SK-N-SH (cell line): ENCODE measurements at regions not wholly inside any gene's neighbourhood (a gene's known extent, or its start where the extent isn't known, plus 50 kb on each side); places are given as distances from the start of the nearest gene placed in this dataset.

Experiments
- CTCF ChIA-PET: fragments of 300-600, 350-600 bp; formaldehyde crosslinking; extraction: SDS; loops from one replicate; lab custom pipeline; 2021; lab: Yijun Ruan, JAX
- POLR2A ChIA-PET: fragments of 350-600 bp; sonication (Branson Sonifier 250); formaldehyde crosslinking; extraction: SDS; loops from one replicate; lab custom pipeline; 2020; ENCODE audit warnings: antibody characterized with exemption, inconsistent platforms; lab: Yijun Ruan, JAX
- DNase-seq: peaks from one replicate; pipeline ENCODE4 v3.0.0; 2012
- H2AFZ ChIP-seq: fragments of 200-600 bp; sonication (generic); 2 replicates; pipeline ENCODE4 v1.8.1; 2016; ENCODE audit warnings: antibody characterized with exemption, mild to moderate bottlenecking, low read depth
- H3F3A ChIP-seq: fragments of 200-600 bp; sonication (generic); replicated peaks from 2 replicates; pipeline ENCODE3; 2016; ENCODE audit warnings: antibody characterized with exemption, mild to moderate bottlenecking; ENCODE audit not compliant: insufficient read depth
- H3K27ac ChIP-seq, 2 experiments: fragments of 200-500 bp in 1 of 2; fragments of 200-600 bp in 1 of 2; sonication (Bioruptor generic) in 1 of 2; sonication (generic), shearing (Covaris generic) in 1 of 2; 2 replicates each; pipeline versions ENCODE4 v1.5.1 to v1.6.1; 2014 to 2016; ENCODE audit warnings: low read depth in 2 of 2, inconsistent platforms in 1 of 2, low read length in 1 of 2, mild to moderate bottlenecking in 1 of 2, mixed read lengths in 1 of 2
- H3K27me3 ChIP-seq: fragments of 200-600 bp; sonication (generic), shearing (Covaris generic); 2 replicates; pipeline ENCODE4 v1.6.1; 2016; ENCODE audit warnings: mixed run types; ENCODE audit not compliant: insufficient read depth
- H3K36me3 ChIP-seq, 2 experiments: fragments of 200-500 bp in 1 of 2; fragments of 200-600 bp in 1 of 2; sonication (Bioruptor generic) in 1 of 2; sonication (generic) in 1 of 2; replicated peaks in 1 of 2; 2 replicates each; pipeline versions ENCODE3 to v1.5.1; 2014 to 2016; ENCODE audit warnings: low read length in 1 of 2, mild to moderate bottlenecking in 1 of 2; ENCODE audit not compliant: insufficient read depth in 2 of 2, control insufficient read depth in 1 of 2
- H3K4me1 ChIP-seq, 2 experiments: fragments of 200-500 bp in 1 of 2; fragments of 200-600 bp in 1 of 2; sonication (Bioruptor generic) in 1 of 2; sonication (generic), shearing (Covaris generic) in 1 of 2; 2 replicates each; pipeline versions ENCODE4 v1.5.1 to v1.6.1; 2014 to 2016; ENCODE audit warnings: low read depth in 1 of 2, low read length in 1 of 2, mixed run types in 1 of 2; ENCODE audit not compliant: insufficient read depth in 2 of 2, control insufficient read depth in 1 of 2
- H3K4me2 ChIP-seq: fragments of 200-600 bp; sonication (generic), shearing (Covaris generic); 2 replicates; pipeline ENCODE4 v1.6.1; 2017; ENCODE audit warnings: mixed run types
- H3K4me3 ChIP-seq, 2 experiments: fragments of 200-500 bp in 1 of 2; fragments of 200-600 bp in 1 of 2; sonication (Bioruptor generic) in 1 of 2; sonication (generic), shearing (Covaris generic) in 1 of 2; 2 replicates each; pipeline versions ENCODE4 v1.5.1 to v1.8.1; 2014 to 2016; ENCODE audit warnings: low read depth in 2 of 2, inconsistent platforms in 1 of 2, low read length in 1 of 2, mild to moderate bottlenecking in 1 of 2, mixed read lengths in 1 of 2, moderate library complexity in 1 of 2
- H3K79me2 ChIP-seq: fragments of 200-600 bp; sonication (generic); 2 replicates; pipeline ENCODE4 v1.8.1; 2017; ENCODE audit warnings: mild to moderate bottlenecking; ENCODE audit not compliant: insufficient read depth
- H3K9ac ChIP-seq: fragments of 200-600 bp; sonication (generic); 2 replicates; pipeline ENCODE4 v1.6.1; 2017; ENCODE audit warnings: mixed run types
- H3K9me2 ChIP-seq: fragments of 200-600 bp; sonication (generic); 2 replicates; pipeline ENCODE4 v1.6.1; 2017; ENCODE audit warnings: mixed run types
- H3K9me3 ChIP-seq: fragments of 200-600 bp; sonication (generic); 2 replicates; pipeline ENCODE4 v1.6.1; 2017; ENCODE audit warnings: mixed run types, mild to moderate bottlenecking, moderate library complexity
- H4K20me1 ChIP-seq: fragments of 200-600 bp; sonication (generic); 2 replicates; pipeline ENCODE4 v1.6.1; 2017; ENCODE audit warnings: mild to moderate bottlenecking, mixed run types; ENCODE audit not compliant: insufficient read depth
- ELF1 ChIP-seq: IDR thresholded peaks from 2 replicates; pipeline ENCODE4 v1.4.0; 2012
- FOSL2 ChIP-seq: IDR thresholded peaks from 2 replicates; pipeline ENCODE4 v1.4.0; 2012; ENCODE audit warnings: low read depth, mild to moderate bottlenecking, moderate library complexity, borderline replicate concordance
- FOXM1 ChIP-seq: IDR thresholded peaks from 2 replicates; pipeline ENCODE4 v1.4.0; 2012; ENCODE audit warnings: low read depth, mild to moderate bottlenecking
- JUND ChIP-seq: IDR thresholded peaks from 2 replicates; pipeline ENCODE4 v1.4.0; 2012
- NFIC ChIP-seq: IDR thresholded peaks from 2 replicates; pipeline ENCODE4 v1.4.0; 2012; ENCODE audit warnings: borderline replicate concordance
- NRF1 ChIP-seq: IDR thresholded peaks from 2 replicates; pipeline ENCODE4 v1.6.1; 2012; ENCODE audit warnings: low read depth, mild to moderate bottlenecking, low read length
- RXRA ChIP-seq: IDR thresholded peaks from 2 replicates; pipeline ENCODE4 v1.4.0; 2012; ENCODE audit warnings: low read depth, mild to moderate bottlenecking, borderline replicate concordance
- SIN3A ChIP-seq: IDR thresholded peaks from 2 replicates; pipeline ENCODE4 v1.6.1; 2012; ENCODE audit warnings: low read depth, mild to moderate bottlenecking, low read length, moderate library complexity, borderline replicate concordance
- TEAD4 ChIP-seq: IDR thresholded peaks from 2 replicates; pipeline ENCODE4 v1.4.0; 2012; ENCODE audit warnings: mild to moderate bottlenecking, borderline replicate concordance; ENCODE audit not compliant: insufficient read depth
- USF1 ChIP-seq: IDR thresholded peaks from 2 replicates; pipeline ENCODE4 v1.4.0; 2012; ENCODE audit warnings: low read depth, borderline replicate concordance
- YY1 ChIP-seq: IDR thresholded peaks from 2 replicates; pipeline ENCODE4 v1.4.0; 2012; ENCODE audit warnings: low read depth, mild to moderate bottlenecking
- WGBS: methylation state at CpG from one replicate; pipeline ENCODE4 v1.1.6; 2017; ENCODE audit warnings: low lambda C conversion rate; 5-methylcytosine and 5-hydroxymethylcytosine counted together
- TF ChIP-seq, protein P1 (sequence below): fragments of 150-350 bp; IDR thresholded peaks from 2 replicates; pipeline ENCODE4 v1.6.1; 2017; ENCODE audit warnings: antibody characterized with exemption, low read length, low read depth, borderline replicate concordance
- TF ChIP-seq, protein P2 (sequence below): IDR thresholded peaks from 2 replicates; pipeline ENCODE4 v1.4.0; 2012; ENCODE audit warnings: low read depth, borderline replicate concordance

GRCh38 chr1:30322859-30323257 is 400.5 kb downstream of the MATN1 start:
- H3K36me3 ChIP-seq: no peaks in the 10 kb centered on the region
- TF ChIP-seq YY1 (no peak), NFIC (no peak), FOXM1 (no peak), SIN3A (no peak), ELF1 (no peak), TEAD4 (no peak), JUND (no peak), NRF1 (no peak)
- TF ChIP-seq, protein P1, sequence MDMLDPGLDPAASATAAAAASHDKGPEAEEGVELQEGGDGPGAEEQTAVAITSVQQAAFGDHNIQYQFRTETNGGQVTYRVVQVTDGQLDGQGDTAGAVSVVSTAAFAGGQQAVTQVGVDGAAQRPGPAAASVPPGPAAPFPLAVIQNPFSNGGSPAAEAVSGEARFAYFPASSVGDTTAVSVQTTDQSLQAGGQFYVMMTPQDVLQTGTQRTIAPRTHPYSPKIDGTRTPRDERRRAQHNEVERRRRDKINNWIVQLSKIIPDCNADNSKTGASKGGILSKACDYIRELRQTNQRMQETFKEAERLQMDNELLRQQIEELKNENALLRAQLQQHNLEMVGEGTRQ: no peak
- no peak overlapping the region for H3K9ac ChIP-seq
- no peaks in the 10 kb centered on the region for H4K20me1 ChIP-seq
- H3K4me2 ChIP-seq: no peak overlapping the region
- no peaks in the 10 kb centered on the region for H3F3A ChIP-seq
- CTCF ChIA-PET: interaction anchor here (1.2 kb wide), 1 partner anchor 211 kb away, joined by 3 read pairs; no protein-coding TSS in a partner anchor
- no peak overlapping the region for H3K4me3 ChIP-seq
- WGBS: 65% methylated on average over 3 of the region's 5 CpGs
- H3K27ac ChIP-seq: no peak overlapping the region
- DNase-seq: no peak
- H3K4me1 ChIP-seq: peaks cover 0 to 35% of the 10 kb centered on the region in 2 experiments; a peak in 1 of 4 replicates
- no peaks in the 10 kb centered on the region for H3K79me2 ChIP-seq
- H2AFZ ChIP-seq: no peak overlapping the region
- POLR2A ChIA-PET: no interaction called here
- H3K27me3 ChIP-seq: no peaks in the 10 kb centered on the region
- no peaks in the 10 kb centered on the region for H3K9me2 ChIP-seq
- H3K9me3 ChIP-seq: no peaks in the 10 kb centered on the region

DNA sequence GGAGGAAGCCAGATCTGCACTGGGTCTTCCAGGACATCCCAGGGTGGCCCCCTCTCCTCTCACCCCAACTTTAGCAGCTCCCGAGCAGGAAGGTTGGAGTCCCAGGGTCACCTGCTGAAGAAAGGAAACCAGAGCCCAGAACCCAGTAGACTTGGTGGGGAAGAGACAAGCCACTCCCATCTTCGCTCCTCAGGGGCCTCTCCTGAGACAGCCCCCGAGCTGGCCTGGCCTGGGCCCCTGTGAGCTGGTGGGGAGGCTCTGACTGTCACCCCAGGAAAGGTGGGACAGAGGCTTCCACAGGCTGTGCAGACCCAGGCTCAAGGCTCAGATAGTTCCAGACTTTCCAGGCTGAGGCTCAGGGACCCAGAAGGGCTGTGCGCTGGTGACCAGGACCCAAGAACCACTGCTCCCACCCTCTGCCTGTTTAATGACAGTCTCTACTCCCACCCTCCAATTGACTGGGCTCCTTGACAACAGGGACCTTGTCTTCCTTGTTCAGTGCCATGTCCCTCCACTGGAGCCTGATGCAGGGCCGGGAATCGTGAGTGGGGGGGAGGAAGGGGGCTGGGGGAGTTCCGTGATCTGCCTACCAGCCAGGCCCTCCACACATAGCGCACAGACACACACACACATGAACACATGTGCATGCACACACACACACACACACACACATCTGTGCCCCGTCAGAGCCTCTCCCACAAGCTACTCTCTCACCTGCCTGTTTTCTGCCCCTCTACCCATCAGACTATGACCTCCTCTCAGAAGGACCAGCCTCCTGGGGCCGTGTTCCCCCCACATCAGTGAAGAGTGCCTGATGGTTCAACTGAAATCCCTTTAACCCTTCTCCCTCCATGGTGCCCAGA is 401.2 kb downstream of the MATN1 start:
- Histone ChIP-seq H3K79me2 (no peaks in the 10 kb centered on the region), H4K20me1 (no peaks in the 10 kb centered on the region), H3K4me1 (peaks cover 0 to 35% of the 10 kb centered on the region in 2 experiments; a peak in 1 of 4 replicates), H2AFZ (no peak overlapping the region), H3K4me3 (no peak overlapping the region), H3K9ac (no peak overlapping the region), H3K27ac (no peak overlapping the region), H3K9me2 (no peaks in the 10 kb centered on the region), H3F3A (no peaks in the 10 kb centered on the region), H3K4me2 (no peak overlapping the region), H3K36me3 (no peaks in the 10 kb centered on the region), H3K27me3 (no peaks in the 10 kb centered on the region), H3K9me3 (no peaks in the 10 kb centered on the region)
- WGBS: 26% methylated on average over 8 of the region's 10 CpGs
- no peak for TF ChIP-seq RXRA
- TF ChIP-seq, protein P2, sequence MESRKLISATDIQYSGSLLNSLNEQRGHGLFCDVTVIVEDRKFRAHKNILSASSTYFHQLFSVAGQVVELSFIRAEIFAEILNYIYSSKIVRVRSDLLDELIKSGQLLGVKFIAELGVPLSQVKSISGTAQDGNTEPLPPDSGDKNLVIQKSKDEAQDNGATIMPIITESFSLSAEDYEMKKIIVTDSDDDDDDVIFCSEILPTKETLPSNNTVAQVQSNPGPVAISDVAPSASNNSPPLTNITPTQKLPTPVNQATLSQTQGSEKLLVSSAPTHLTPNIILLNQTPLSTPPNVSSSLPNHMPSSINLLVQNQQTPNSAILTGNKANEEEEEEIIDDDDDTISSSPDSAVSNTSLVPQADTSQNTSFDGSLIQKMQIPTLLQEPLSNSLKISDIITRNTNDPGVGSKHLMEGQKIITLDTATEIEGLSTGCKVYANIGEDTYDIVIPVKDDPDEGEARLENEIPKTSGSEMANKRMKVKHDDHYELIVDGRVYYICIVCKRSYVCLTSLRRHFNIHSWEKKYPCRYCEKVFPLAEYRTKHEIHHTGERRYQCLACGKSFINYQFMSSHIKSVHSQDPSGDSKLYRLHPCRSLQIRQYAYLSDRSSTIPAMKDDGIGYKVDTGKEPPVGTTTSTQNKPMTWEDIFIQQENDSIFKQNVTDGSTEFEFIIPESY: no peak
- no peak for TF ChIP-seq NRF1
- TF ChIP-seq FOSL2: no peak
- no peak for TF ChIP-seq ELF1
- TF ChIP-seq YY1: no peak
- TF ChIP-seq NFIC: no peak
- no peak for TF ChIP-seq USF1
- DNase-seq: no peak
- POLR2A ChIA-PET: no interaction called here
- CTCF ChIA-PET: interaction anchor here (0.7 kb wide), 1 partner anchor 17 kb away, joined by 3 read pairs; no protein-coding TSS in a partner anchor
